GM12892 (cell line): ENCODE measurements at regions not wholly inside any gene's neighbourhood (a gene's known extent, or its start where the extent isn't known, plus 50 kb on each side); places are given as distances from the start of the nearest gene placed in this dataset.

Experiments
- POLR2A ChIP-seq: IDR thresholded peaks from 2 replicates; pipeline ENCODE4 v1.6.1; 2011; ENCODE audit warnings: low read depth, low read length, control low read depth
- POLR2AphosphoS5 ChIP-seq: IDR thresholded peaks from 2 replicates; pipeline ENCODE4 v1.6.1; 2011; ENCODE audit warnings: low read depth, low read length, control low read depth

DNA sequence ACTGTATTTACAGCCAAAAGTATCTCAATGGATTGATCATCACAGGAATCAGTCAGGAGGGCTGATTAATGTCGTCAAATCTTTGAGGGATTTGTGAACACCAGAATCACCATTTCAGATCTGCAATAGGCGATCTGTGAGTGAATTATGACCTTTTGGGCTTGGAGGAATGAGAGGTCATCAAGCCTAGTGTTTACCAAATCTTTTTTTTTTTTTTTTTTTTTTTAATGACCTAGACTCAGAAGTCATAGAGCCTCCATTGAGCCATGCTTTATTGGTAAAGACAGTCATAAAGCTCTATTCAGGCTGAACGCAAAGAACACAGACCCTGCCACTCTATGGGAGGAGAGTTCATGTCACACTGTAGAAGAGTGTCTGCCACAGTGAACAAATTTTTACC, 97.7 kb downstream of the SOCS6 start:
- no peak for TF ChIP-seq POLR2A
- TF ChIP-seq POLR2AphosphoS5 = no peak
